22Rv1 (cell line): ENCODE measurements at regions not wholly inside any gene's neighbourhood (a gene's known extent, or its start where the extent isn't known, plus 50 kb on each side); places are given as distances from the start of the nearest gene placed in this dataset.

Source experiments
- CTCF ChIP-seq: fragments of 450-650 bp; IDR thresholded peaks from 2 replicates; pipeline ENCODE4 v1.5.1; 2017; ENCODE audit warnings: mild to moderate bottlenecking
- ZFX ChIP-seq: fragments of 450-650 bp; IDR thresholded peaks from 2 replicates; pipeline ENCODE4 v1.6.1; 2017; ENCODE audit warnings: antibody characterized with exemption, borderline replicate concordance

DNA sequence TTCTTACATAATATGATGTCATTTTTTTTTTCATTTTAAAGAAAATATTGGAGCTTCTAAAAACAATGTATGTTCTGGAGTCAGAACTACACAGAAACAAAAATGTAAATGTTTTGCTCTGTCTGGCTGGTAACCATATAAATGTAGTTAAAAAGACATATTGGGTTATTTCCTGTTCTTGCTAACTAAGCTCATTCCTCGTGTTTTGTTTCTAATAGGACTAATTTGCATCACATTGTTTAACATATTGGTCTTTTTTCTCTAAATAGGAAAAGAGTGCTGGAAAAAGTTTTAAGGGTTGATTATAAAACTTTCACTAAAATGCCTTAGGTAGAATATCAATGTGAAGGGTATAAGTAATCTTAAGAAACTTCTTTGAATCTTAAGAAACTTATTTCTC lies 221.3 kb downstream of the SLC6A15 start:
- TF ChIP-seq CTCF (no peak), ZFX (no peak)
